ENCODE measurements at regions not wholly inside any gene's neighbourhood (a gene's known extent, or its start where the extent isn't known, plus 50 kb on each side); places are given as distances from the start of the nearest gene placed in this dataset.

- Histone ChIP-seq H3K4me3 (ENCODE audit: low read depth, low read length) (no peak overlapping the region), H3K9me3 (ENCODE audit: control insufficient read depth, insufficient read depth, low read length) (no peaks in the 10 kb centered on the region), H3K27ac (ENCODE audit: low read depth, low read length) (no peak overlapping the region), H3K27me3 (ENCODE audit: control insufficient read depth, insufficient read depth, low read length) (no peaks in the 10 kb centered on the region)
- DNase-seq (ENCODE audit: low read depth, low spot score), result no peak
- TF ChIP-seq, protein P1, sequence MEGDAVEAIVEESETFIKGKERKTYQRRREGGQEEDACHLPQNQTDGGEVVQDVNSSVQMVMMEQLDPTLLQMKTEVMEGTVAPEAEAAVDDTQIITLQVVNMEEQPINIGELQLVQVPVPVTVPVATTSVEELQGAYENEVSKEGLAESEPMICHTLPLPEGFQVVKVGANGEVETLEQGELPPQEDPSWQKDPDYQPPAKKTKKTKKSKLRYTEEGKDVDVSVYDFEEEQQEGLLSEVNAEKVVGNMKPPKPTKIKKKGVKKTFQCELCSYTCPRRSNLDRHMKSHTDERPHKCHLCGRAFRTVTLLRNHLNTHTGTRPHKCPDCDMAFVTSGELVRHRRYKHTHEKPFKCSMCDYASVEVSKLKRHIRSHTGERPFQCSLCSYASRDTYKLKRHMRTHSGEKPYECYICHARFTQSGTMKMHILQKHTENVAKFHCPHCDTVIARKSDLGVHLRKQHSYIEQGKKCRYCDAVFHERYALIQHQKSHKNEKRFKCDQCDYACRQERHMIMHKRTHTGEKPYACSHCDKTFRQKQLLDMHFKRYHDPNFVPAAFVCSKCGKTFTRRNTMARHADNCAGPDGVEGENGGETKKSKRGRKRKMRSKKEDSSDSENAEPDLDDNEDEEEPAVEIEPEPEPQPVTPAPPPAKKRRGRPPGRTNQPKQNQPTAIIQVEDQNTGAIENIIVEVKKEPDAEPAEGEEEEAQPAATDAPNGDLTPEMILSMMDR (IDR thresholded peaks at IDR 0.05; ENCODE audit: low read depth, low read length), result no peak
- POLR2A ChIA-PET, result no interaction called here
- CTCF ChIA-PET, result interaction anchor here (0.7 kb wide), 1 partner anchor 758 kb away, joined by 5 read pairs; no protein-coding TSS in a partner anchor
These were observed 768.6 kb upstream of the HS6ST1 start for GRCh38 chr2:129087133-129087813.

DNA sequence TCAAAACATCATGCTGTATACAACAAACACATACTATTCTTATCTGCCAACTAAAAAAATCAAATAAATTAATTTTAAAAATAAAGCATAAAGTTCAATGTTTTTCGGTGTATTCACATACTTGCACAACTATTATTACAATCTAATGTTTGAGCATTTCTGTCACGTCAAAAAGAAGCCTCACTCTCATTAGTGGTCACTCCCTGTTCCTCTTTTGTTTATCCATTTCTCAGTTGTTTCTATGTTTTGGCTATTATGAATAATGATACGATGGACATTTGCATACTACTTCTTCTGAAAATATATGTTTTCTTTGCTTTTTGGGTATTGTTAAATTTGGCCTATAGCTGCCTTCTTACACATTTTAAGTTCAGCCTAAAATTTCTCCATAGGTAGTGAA is 773.0 kb upstream of the HS6ST1 start:
- ChIA-PET POLR2A (no interaction called here), CTCF (no interaction called here)
- no peaks in the 10 kb centered on the region for H3K9me3 ChIP-seq (ENCODE audit: control insufficient read depth, insufficient read depth, low read length)
- no peak overlapping the region for H3K27ac ChIP-seq (ENCODE audit: low read depth, low read length)
- no peaks in the 10 kb centered on the region for H3K27me3 ChIP-seq (ENCODE audit: control insufficient read depth, insufficient read depth, low read length)
- no peak overlapping the region for H3K4me3 ChIP-seq (ENCODE audit: low read depth, low read length)
- DNase-seq (ENCODE audit: low read depth, low spot score), result no peak
- TF ChIP-seq, protein P1 (IDR thresholded peaks at IDR 0.05; ENCODE audit: low read depth, low read length), result no peak

- no peak overlapping the region for H3K27ac ChIP-seq (ENCODE audit: low read depth, low read length)
- TF ChIP-seq, protein P1 (IDR thresholded peaks at IDR 0.05; ENCODE audit: low read depth, low read length), result no peak
- DNase-seq (ENCODE audit: low read depth, low spot score), result no peak
- CTCF ChIA-PET, result no interaction called here
- no peaks in the 10 kb centered on the region for H3K9me3 ChIP-seq (ENCODE audit: control insufficient read depth, insufficient read depth, low read length)
- no peak overlapping the region for H3K4me3 ChIP-seq (ENCODE audit: low read depth, low read length)
- POLR2A ChIA-PET, result no interaction called here
- no peaks in the 10 kb centered on the region for H3K27me3 ChIP-seq (ENCODE audit: control insufficient read depth, insufficient read depth, low read length)
These were observed 774.3 kb upstream of the HS6ST1 start for GRCh38 chr2:129092956-129093355.

DNA sequence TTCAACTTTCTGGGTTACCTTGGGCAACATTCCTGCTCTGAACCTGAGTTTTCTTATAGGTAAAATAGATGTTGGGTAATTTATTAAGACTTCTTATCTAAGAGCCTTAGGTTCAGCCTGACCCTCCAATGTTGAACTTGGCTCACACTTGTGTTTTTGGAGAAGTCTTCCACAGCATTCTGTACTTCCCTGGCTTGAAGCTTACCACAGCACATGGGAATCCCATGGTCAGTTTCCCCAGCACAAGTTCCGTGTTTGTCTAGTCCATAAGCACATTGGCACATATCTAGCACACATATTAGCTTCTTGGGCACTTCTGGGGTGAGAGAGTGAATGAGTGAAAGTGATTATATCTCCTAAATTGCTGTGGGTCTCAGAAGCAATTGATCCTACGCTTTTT is 782.5 kb upstream of the HS6ST1 start:
- Histone ChIP-seq H3K27me3 (ENCODE audit: control insufficient read depth, insufficient read depth, low read length) (no peaks in the 10 kb centered on the region), H3K9me3 (ENCODE audit: control insufficient read depth, insufficient read depth, low read length) (peaks cover 5% of the 10 kb centered on the region; the same call in 1 of the 2 replicates), H3K4me3 (ENCODE audit: low read depth, low read length) (no peak overlapping the region), H3K27ac (ENCODE audit: low read depth, low read length) (no peak overlapping the region)
- POLR2A ChIA-PET, result no interaction called here
- TF ChIP-seq, protein P1 (IDR thresholded peaks at IDR 0.05; ENCODE audit: low read depth, low read length), result no peak
- no peak for DNase-seq (ENCODE audit: low read depth, low spot score)
- CTCF ChIA-PET, result no interaction called here

GRCh38 chr2:129103936-129104878 is 785.5 kb upstream of the HS6ST1 start:
- Histone ChIP-seq H3K27me3 (ENCODE audit: control insufficient read depth, insufficient read depth, low read length) (no peaks in the 10 kb centered on the region), H3K9me3 (ENCODE audit: control insufficient read depth, insufficient read depth, low read length) (peaks cover 5% of the 10 kb centered on the region), H3K4me3 (ENCODE audit: low read depth, low read length) (no peak overlapping the region), H3K27ac (ENCODE audit: low read depth, low read length) (no peak overlapping the region)
- ChIA-PET POLR2A (no interaction called here), CTCF (no interaction called here)
- TF ChIP-seq, protein P1 (IDR thresholded peaks at IDR 0.05; ENCODE audit: low read depth, low read length), result no peak
- no peak for DNase-seq (ENCODE audit: low read depth, low spot score)

Data from AG04450 (cell line).